HG02642 (cell line): ENCODE measurements at regions not wholly inside any gene's neighbourhood (a gene's known extent, or its start where the extent isn't known, plus 50 kb on each side); places are given as distances from the start of the nearest gene placed in this dataset.

Source experiments
- ATAC-seq: cut with Tn5 transposase; IDR thresholded peaks from one replicate; pipeline ENCODE4 v1.9.1; 2021; ENCODE audit warnings: mild to moderate bottlenecking; ENCODE audit not compliant: unreplicated experiment, poor library complexity

DNA sequence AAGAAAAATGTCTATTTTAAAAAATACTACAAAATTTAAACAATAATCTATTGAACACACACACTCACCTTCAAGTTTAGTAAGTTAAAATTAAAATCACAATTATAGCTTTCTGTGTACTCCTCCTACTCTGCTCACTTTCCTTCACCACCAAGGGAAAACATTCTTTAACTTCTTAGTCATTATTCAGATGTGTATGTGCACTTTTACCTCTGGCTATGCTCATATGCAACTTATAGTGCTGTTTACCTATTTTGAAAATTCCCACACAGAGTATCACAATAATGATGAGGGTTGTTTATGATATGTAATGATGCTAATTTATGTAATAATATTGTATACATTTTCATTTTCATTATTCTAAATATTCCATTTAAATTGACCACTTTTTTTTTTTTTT, 661.4 kb downstream of the MRPL39 start:
- ATAC-seq = no peak

- ATAC-seq = no peak
Measured at GRCh38 chr21:24941316-24942185, 665.7 kb downstream of the MRPL39 start.

DNA sequence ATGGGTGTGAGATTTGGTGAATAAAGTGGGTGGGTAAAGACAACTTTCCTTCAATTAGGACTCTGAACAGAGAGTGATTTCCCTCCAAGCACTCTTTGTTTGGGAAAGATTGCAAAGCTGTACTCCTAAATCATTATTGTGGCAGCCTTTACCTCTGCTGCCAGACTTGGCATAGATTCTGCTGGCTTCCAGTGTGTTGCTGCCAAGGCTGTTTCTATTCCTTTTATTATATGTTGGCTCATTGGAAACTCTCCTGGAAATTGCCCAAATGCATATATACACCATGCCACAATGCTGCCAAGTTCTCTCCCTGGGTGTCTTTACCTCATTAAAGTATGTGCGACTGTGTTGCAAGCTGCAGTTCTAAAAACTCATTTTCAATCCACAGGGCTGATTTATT, 668.0 kb downstream of the MRPL39 start:
- no peak for ATAC-seq

GRCh38 chr21:24938573-24938972, 668.7 kb downstream of the MRPL39 start:
- ATAC-seq = no peak

DNA sequence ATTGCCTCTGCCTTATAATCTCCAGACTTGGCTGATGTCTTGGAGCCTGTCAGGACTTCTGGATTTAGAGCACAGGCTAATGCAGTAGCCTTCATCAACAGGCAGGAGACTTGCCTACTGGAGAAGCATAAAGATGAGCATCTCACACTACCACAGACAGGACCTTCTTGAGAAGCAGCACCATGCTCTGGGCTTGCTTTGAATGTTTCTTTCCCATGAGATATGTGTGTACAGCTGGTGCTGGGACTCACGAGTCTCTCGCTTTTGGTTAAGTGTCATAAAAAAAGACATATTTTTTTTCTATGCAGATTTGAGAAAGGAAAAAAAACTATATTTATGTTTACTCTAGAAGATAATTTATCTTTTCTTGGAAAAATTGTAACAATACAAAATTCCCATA, 671.3 kb downstream of the MRPL39 start:
- no peak for ATAC-seq

DNA sequence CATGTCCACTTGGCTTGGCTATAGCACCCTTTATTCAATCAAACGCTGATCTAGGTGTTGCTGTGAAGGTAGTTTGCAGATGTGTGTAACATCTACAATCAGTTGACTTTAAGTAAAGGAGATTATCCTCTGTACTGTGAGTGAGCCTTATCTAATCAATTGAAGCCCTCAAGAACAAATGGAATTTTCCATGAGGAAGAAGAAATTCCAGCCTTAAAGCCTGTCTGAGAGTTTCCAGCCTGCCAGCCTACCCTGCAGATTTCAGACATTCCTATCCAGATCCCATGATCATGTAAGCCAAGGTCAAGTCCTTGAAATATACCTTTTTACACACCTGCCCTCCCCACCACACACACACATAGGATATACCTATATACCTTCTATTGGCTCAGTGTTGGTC, 696.7 kb downstream of the MRPL39 start:
- no peak for ATAC-seq

DNA sequence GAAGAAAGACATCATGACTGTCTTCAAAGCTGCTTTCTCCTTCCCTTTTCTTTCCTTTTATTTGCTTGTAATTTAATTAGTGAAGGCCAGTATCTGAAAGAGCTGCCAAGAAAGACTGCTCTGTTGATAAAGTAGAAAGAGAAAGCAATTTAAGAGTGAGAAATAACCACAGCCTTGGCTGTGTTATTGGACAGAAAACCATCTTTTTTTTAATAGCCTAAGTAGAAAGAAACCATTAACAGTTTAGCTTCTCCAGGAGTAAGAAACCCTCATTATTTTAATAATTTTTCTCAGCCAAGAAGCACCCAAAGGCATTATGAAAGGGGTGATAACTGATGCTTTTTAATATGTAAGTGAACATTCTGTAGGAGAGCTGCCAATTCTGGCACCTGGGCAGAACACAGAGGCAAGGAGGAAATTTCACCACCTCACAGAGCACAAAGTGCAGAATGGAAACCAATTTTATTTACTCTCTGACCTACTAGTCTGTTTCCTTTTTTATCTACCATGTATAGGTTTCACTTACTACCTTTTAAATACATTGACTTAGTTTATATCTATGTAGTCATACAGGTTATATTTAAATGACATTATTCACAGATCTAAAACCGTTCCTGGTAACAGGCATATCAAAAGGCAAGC, 703.2 kb downstream of the MRPL39 start:
- ATAC-seq = peak; percentile 74

GRCh38 chr21:24899138-24899537, 708.1 kb downstream of the MRPL39 start:
- peak; percentile 76 for ATAC-seq

DNA sequence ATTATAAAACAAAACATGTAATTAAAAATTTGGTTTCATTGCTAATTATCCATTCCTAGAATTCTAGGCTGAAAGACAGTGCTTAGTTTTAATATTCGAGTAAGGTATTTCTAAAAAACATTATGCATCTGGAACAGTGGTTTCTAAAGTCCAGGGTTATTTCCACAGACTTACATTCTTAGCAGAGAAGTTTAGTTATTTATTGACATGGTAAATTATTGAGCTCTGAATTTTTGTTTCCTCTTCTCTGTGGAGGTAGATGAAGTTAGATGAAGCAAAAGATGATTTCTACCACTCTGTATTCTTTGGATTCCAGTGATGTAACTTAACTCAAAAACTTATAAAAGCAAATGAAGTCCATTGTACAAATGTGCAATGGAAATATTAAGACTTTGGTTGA, 709.4 kb downstream of the MRPL39 start:
- peak; percentile 37 for ATAC-seq

- no peak for ATAC-seq
Measured at GRCh38 chr21:24896735-24897124, 710.6 kb downstream of the MRPL39 start.

DNA sequence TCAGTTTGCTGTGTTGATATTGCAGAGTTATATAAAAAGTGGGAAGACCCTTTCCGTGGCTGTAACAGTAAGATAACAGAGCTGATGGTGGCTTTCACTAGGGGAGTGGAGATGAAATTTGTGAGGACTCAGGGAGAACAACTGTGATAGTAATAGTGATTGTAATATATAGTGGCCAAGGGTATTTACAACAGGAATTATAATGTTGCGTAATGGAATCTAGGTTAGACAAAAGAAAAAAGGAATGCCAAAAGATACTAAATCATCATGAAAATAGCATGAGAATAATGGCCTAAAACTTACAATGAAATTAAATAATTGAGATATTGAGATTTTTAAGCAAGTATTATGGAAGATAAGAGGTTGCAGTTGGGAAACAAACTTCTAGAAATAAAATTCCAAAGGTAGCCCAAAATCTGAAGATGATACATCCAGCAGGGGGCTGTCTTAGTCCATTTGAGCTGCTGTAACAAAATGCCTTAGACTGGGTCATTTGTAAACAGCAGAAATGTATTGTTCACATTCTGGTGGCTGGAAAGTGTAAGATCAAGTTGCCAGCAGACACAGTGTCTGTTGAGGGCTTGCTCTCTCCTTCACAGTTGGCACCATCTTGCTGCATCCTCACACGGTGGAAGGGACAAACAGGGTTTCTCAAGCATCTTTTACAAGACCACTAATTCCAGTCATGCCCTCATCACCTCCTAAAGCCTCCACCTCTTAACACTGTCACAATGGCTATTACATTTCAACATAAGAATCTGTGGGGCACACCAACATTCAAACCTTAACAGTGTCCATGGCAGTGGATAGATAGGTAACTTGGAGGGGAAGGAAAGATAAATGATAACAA, 711.2 kb downstream of the MRPL39 start:
- ATAC-seq = peak; percentile 77

DNA sequence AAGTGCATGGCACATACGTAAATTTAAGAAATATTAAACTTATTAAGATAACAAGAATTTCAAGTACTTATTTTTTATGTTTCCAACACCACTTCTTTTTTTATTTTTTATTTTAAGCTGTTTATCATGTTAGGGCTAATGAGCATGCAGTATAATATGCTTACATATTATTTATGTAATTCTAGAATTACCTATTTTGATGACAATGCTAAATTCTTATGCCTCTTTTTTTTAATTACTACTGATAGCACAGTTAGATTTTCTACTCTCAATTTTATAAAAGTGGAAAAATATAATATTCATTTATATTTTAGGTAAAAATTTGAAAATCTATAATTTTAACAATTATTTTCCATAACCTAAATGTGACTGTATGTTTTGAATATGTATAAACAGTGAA, 713.0 kb downstream of the MRPL39 start:
- ATAC-seq = no peak

DNA sequence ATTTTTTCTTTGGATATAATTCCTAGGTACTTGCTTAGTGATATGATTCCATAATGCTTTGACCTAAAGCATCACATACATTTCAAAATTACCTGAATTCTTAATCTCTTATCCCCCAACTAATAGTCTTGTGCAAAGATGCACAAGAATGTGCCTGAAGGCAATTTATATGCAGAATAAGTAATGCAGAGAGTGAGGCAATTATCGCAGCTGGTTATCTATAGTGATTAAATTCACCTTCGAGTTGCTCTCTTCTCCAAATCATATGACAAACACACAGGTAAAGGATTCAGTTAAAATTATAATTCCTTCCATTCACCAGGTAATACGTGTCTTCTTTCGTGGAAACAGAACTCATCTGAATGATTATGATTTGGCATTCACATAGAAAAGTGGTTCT, 717.3 kb downstream of the MRPL39 start:
- no peak for ATAC-seq

GRCh38 chr21:24881506-24881905, 725.8 kb downstream of the MRPL39 start:
- no peak for ATAC-seq

DNA sequence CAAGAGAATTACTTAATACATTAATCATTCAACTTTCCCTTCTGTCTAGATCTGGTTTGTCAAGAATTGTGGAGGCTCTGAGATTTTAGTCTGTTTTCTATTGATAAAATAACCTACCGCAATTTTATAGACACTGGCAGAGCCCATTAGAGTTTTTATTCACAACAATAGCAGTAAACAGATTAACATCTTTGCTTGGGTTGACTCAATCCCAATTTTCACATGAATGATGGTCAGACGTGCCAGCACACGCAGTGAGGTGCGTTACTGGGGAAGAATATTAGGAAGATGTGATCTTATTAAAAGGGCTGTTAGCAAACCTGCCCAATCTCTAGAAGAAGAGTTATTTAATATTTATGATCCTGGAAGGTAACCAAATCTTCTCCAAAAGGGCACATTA, 736.6 kb downstream of the MRPL39 start:
- ATAC-seq = no peak

DNA sequence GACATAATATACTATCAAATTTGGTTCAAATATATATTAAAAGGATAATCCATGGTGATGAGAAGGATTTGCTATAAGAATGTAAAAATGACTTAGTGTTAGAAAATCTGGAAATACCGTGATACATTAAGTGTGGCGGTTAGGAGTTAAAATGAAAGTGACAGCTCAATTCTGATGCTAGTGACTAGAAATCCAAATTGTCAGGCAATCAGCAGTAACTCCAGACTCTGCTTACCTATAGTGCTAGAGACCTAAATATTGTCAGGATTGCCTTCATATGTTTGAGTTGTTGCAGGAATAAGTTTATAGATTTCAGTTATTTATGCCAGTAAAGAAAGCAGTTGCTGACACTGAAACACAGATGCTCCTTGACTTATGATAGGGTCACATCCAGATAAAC, 737.4 kb downstream of the MRPL39 start:
- ATAC-seq = no peak

DNA sequence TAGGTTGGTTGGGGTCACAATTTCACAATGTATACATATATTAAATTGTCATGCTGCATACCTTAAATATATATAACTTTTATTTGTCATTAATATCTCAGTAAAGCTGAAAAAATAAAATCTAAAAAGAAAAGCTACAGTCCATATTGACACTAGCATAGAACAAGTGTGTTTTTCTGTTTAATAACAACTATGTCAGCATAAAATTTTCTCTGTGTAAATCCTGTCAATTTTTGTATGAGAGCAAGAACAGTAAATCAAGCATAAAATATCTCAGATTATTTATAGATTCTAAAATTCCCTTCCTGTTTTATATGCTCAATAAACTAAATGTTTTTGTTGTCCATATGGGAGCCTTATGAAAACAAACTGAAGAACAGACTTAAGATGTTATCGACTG, 739.2 kb downstream of the MRPL39 start:
- no peak for ATAC-seq

- no peak for ATAC-seq
Measured at GRCh38 chr21:24861471-24861870, 745.8 kb downstream of the MRPL39 start.

GRCh38 chr21:24856326-24856725, 751.0 kb downstream of the MRPL39 start:
- no peak for ATAC-seq

GRCh38 chr21:24852610-24853195, 754.6 kb downstream of the MRPL39 start:
- no peak for ATAC-seq

GRCh38 chr21:24850121-24850520, 757.2 kb downstream of the MRPL39 start:
- ATAC-seq = no peak
